GM12872 (cell line): ENCODE measurements at regions not wholly inside any gene's neighbourhood (a gene's known extent, or its start where the extent isn't known, plus 50 kb on each side); places are given as distances from the start of the nearest gene placed in this dataset.

Experiments used
- CTCF ChIP-seq: IDR thresholded peaks from 3 replicates; pipeline ENCODE4 v1.5.1; 2011; ENCODE audit warnings: low read depth, mild to moderate bottlenecking, low read length, moderate library complexity; ENCODE audit not compliant: insufficient read depth

DNA sequence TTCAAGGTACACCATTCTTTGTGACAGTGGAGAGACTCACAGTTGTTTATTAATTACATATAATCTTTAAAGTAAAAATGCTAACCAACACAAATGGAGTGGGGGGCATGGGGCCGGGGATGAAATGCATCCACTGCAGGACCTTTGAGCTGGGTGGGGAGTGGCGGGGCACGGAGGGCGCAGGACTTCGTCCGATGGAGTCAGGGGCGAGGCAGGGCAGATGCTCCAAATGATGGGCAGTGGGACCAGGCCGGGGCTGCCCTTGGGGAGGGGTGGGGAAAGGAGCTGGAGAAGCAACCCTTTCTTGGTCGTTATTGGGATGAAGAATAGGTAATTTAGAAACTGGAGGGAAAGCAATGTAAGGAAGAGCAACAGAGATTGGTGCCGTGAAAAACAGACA is 220.0 kb downstream of the TEX29 start:
- no peak for TF ChIP-seq CTCF

- no peak for TF ChIP-seq CTCF
Observed at GRCh38 chr13:111541345-111541744, 220.9 kb downstream of the TEX29 start.

DNA sequence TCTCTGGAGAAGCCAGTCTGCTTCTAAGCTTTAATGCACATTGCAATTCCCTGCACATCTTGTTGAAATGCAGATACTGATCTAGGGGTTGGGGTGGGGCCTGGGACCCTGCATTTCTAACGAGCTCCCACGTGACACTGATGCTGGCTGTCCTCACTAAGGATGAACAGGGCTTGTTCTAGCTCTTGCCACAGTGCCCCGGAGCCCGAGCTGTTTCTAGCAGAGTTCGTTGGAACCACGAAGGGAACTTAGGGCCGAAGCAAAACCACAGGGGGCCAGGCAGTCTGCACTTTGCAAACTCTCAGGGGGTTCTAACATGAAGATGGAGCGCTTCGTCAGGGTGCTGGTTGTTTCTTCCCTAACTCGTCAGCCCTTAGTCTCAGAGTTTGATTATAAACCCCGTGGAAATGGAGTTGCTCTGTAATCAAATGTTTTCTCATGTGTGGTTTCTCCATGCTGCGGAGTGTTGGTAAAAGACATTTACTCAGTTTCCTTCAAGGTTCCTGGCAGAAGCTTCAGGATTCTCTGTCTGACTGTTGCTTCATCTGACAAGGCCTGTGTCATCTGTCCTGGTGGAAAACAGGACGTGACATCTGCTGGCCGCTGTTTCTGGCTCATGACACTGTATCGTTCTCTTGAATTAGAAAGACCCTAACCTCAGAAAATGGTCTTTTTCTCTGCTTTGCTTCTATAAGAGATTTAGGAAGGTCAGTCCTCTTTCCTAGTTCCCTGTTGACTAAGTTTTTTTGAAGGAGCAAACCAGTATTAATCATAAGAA is 221.5 kb downstream of the TEX29 start:
- no peak for TF ChIP-seq CTCF

- no peak for TF ChIP-seq CTCF
Observed at GRCh38 chr13:111542530-111543341, 222.3 kb downstream of the TEX29 start.

DNA sequence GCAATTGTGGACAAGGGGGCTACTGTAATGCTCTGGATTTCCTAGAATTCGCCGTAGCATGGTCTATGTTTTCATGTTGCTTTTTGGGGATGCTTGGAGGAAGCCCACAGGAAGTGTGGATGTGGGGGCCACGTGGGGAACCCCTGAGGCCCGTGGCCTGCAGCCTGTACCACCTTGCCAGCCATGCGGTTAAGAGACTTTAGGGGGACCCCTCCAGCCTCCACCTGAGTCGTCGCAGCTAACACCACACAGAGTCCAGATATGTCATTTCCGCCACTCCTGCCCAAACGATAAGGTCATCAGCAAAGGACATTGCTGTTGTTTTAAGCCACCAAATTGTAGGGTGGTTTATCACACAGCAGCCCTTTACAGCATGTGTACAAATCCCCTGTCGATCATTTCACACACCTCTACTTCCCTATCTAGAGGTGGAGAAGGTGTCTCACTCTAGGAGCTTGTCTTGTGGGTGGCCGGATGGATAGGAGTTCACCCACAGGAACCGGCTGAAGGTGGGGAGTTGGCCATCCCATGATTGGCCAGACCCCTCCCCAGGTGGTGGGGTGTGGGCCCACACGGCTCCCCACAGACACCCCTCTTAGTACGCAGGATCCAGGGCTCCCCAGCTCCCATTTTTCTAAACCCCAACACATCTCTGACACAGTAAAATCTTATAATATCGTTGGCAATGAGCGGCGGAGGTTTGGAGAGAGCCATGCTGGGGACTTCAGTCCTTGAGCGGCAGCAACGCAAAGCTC is 226.7 kb downstream of the TEX29 start:
- no peak for TF ChIP-seq CTCF

DNA sequence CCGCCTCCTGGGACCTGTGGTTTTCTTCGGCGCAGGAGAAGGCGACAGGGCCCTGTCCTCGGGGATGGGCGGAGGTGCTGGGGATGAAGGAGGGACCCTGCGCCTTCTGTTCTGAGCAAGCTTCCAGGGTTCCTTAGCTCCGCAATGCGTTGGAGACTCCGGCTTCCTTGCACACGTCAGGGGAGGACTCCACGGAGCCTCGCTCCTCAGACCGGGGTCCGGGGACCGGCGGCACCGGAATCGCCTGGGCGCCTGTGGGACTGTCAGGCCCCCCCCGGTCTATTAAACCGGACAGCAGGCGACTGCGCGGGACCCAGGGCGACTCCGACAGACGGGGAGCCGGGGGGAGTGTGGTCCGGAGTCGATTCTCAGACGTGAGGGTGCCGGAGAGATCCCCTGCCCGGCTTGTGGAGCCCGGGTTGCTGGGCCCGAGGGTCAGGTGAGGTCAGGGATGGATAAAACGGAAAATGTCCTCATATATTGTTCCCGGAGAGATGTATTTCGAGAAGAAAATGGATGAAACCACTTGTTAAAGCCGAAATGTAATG is 227.4 kb downstream of the TEX29 start:
- TF ChIP-seq CTCF, result no peak

DNA sequence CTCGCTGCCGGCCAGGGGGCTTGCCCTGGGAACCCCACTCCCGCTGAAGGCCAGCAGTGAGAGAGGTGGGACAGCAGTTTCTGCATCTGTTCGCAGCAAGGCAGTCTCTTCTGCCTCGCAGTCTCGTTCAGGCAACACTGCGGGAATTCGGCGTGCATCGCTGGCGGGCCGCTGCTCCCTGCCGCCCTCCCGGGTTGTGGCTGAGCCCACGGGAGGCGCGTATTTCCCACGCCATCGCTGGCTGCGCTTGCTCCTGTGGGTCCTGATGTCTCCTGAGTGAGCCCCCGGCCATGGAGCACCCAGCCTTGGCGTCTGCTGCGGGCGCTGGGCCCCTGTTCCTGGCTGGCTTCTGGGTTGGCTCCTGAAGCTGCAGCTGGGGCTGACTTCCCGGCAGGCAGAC is 227.9 kb downstream of the TEX29 start:
- no peak for TF ChIP-seq CTCF
